Activated CD8-positive, alpha-beta memory T cell treated with anti-CD3 and anti-CD28 coated beads, Interleukin-2, amount 50 U/mL, for 24 hours (primary cell): ENCODE measurements at regions not wholly inside any gene's neighbourhood (a gene's known extent, or its start where the extent isn't known, plus 50 kb on each side); places are given as distances from the start of the nearest gene placed in this dataset.
"Not testable (repeated sequence)": the region's sequence is repeated elsewhere in the genome, so short reads cannot be mapped to it uniquely, and the experiment has no call there.

Source experiments
- DNase-seq: peaks from one replicate; pipeline ENCODE4 v3.0.0-alpha.2; 2020; ENCODE audit errors: extremely low read depth

DNA sequence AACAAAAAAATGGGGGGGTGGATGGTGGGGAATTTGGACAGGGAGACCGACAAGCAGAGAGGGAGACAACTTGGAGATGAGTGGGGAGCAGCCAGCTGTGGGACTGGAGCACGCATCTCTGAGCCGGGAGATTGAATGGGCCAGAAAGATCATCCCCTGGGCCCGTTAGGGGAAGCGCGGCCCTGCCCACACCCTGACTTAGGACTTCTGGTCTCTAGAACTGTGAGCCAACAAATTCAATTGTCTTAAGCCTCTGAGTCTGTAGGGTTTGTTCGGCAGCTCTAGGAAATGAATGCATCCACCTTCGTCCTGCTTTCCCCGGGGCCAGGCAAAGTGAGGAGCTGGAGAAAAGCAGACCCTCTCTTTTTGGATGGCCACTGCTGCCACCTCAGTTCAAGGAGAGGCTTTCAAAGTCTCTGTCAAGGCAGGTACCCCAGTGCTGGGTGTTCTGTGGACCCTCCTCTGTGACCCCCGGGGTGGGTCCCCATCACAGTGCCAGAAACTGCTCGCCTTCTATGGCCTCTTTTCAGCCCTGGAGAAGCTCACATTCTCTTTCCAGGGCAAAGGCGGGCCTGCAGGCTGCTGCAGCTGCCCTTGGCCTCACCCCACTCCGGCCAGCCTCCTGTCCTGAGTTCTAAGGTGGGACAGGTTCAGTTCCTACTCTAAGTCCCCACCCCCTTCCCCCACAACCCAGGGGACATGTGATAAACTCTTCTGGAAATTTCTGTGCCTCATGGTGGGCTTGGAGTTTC, 423.2 kb downstream of the RPS24 start:
- DNase-seq = no peak

DNA sequence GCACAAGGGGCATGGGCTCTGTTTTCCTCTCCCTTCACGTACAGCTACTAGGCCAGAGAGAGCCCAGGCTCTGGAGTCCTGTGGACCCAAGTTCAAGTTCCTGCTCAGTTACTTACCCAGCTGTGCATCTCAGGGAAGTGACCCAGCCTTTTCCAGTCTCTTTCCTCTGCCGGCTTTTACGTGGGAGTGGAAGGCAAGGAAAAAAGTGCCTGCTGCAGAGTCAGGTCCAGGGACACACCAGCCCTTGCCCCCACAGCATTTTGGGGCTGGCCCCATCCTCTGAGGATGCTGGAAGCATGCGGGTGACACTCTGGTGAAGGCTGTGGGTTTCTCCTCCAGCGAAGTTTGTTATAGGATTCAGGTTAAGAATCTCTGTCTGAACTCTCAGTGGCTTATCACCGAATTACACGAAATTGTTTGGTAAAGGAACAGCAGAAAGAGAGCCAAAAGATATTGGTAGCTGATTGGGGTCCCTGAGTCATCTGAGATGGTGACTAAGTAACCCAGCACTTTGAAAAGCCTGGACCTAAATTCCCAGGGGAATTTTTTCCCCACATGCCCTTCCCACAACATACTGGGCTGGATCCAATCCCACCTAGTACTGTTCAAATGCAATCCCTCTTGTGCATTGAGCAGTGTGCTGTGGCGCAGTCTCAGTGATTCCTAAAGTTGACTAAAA, 424.3 kb downstream of the RPS24 start:
- no peak for DNase-seq

DNA sequence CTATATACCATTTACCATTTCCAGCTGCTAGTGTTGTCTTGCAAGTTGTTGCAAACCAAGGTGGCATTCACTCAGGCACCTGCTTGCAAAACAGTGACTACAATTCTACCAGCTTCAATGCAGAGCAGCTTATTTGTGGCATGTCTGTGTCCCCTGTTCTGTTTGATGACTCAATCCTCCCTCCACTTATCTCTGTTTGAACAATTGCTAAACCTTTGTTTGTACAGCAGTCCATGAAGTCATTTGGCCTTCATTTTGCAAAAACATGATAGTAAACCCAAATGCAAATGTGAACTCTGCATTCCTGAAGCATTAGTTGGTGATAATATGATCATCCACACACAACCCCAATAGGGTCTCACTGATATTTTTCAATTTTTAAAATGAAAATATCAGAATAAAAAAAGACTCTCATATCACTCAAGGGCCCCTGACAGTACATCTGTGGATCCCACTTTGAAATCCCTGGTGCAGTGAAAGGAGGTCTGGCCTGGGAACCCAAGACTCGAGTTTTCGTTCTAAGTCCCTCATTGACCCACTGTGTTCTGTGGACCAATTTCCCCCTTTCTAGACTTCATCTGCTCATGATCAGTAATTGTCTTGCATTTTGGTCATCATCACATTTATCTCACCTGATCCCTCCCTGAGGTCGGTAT, 425.4 kb downstream of the RPS24 start:
- no peak for DNase-seq

DNA sequence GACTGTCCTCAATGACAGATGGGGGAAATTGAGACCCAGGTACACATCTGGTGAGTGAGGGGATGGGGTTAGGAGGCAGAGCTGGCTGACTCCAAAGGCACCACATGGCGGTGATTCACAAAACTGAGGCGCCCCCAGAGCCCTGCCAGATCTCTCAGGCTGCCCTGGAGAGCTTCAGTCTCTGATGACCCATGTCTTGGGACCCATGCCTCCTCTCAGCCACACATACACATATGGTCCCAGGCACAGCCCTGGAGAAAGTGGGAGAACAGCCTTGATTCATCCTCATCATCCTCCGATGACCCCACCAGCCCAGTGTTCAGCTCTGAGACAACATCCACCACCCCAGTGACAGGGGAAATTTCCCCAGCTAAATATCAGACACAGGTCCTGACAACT, 426.0 kb downstream of the RPS24 start:
- no peak for DNase-seq

DNA sequence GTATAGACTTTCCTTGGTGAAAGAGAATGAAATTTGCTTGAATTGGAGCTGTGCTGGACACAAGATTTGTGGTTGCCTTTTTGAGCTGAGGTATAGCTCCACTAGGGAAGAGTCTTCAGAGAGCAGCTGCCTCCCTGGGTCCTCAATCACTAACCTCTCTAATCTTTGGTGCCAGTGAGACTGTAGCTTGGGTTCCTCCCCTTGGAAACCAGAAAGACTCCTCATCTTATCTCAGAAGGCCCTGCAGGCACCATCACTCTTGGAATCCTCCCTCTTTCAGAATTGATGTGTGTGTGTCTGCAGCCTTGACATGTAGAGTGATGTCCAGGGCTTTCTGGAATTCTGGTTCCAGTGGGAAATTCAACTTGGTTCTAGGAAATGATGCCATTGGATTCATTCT, 426.5 kb downstream of the RPS24 start:
- no peak for DNase-seq

DNA sequence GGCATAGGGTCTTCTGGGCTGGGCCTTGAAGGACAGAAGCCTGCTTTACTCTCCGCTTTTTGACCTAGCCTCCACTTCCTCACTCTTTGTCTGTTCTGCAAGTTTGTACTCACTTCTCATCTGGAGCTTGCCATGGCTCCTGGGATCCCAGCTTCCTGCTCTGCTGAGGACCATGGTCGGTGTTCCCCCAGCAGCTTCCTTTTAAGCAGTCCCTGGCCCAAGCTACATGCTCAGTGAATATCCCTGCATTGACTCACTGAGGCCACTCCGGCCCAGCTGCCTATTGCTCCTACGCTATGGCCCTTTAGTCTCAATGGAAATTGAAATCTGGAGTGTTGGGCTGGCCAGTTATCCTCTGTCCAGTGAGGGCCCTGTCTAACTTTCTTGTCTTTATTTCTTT, 427.7 kb downstream of the RPS24 start:
- DNase-seq = no peak

DNA sequence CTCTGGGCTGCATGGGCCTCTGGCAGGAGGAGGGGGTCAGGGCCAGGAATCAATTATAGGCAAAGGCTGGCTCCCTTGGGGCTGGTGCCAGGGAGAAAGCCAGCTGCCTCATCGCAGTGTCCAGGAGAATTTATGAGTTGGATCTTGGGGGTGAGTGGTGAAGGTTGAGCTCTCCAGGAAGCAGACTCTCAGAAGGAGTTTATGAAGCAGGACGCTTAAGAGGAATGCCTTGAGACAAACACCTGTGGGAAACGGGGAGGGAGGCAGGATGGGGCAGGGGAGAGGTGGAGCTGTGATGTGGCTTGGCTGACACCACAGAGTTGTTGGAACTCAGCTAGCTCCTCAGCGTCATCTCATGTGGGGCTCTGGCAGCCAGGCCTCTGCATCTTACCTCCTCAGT, 428.5 kb downstream of the RPS24 start:
- DNase-seq = no peak

DNA sequence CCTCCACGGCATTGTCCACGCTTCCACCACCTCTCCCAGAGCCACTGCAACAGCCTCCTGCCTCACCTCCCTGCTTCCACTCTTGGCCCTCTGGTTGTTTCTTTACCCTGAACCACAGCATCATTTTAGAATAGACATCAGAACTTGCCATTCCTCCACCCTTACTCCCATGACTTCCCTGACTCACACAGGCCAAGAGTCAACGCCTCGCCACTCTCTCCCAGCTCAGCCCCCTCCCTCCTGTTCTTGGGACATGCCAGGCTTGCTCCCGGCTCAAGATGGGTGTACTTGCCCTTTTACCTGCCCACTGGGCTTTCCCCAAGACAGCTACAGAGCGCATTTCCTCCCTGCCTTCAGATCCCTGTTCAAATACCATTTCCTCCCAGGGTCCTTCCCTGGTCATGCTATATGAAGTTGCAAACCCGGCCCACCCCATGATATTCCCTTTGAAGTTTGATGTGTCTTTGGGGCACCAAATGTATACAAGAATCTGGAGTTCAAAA, 429.1 kb downstream of the RPS24 start:
- DNase-seq = no peak

DNA sequence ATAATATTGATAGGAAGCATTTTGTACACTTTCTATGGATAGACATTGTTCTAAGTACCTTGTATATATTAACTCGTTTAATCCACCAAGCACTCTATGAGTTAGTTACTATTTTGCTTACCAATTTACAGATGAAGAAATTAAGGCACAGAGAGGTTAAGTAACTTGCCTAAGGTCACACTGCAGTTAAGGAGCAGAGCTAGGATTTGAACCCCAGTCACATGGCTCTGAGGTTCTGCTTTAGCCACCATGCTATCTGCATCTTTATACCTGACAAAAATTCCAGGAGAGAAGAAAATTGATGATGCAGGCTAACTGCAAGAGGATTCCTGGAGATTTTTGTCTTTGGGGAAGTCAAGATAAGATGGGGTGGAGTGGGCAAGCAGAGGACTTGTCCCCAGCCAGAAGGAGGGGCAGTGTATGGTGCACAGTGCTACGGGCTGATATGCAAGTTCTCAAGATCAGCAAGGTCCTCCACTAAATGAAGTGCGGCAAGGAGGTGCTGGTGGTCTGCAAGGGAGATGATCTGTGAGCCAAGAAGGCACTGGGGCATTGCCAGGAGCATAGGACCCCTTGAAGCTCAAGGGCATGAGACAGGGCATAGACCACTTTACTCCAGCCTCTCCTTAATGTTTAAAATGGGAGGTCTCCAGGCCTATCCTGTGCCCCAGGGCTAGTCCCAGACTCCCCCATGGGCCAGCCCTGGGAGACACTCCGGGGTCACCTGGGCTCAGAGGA, 430.6 kb downstream of the RPS24 start:
- DNase-seq = no peak

DNA sequence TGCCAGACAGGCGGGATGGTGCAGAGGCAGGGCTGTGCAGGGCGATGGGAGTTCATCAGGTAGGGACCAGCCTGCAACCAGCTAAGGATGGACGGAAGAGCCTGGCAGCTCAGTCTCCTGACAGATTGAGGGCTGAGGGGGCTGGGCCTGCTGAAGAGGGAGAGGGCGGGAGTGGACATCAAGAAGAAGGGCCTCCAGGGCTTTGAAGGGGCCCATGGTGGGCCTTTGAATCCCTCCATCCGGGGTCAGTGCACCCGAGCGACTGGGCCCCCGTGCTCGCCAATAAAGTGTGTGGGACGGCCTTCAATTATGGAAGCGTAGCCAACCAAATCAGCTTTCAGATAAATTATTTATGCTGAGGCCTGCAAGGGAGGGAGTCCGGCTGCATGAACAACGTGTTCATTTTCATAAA, 431.2 kb downstream of the RPS24 start:
- DNase-seq = no peak

DNA sequence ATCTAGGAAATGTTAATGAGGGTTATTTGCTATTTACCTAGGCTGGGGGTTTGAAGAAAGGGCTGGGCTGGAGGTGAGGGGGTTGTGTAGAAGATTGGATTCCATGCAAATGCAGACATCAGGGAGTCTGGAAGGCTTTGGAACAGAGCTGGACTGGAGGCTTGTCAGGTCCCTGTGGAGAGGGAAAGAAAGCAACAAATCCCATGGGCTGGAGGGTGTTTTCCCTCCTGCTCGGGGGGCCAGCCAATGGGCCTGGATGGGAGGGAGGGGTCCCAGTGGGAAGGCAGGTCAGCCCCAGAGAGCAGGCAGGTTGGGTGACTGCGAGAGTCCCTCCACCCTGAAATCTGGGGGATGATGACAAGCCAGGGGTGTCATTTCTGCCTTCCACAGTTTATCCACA, 431.8 kb downstream of the RPS24 start:
- no peak for DNase-seq

DNA sequence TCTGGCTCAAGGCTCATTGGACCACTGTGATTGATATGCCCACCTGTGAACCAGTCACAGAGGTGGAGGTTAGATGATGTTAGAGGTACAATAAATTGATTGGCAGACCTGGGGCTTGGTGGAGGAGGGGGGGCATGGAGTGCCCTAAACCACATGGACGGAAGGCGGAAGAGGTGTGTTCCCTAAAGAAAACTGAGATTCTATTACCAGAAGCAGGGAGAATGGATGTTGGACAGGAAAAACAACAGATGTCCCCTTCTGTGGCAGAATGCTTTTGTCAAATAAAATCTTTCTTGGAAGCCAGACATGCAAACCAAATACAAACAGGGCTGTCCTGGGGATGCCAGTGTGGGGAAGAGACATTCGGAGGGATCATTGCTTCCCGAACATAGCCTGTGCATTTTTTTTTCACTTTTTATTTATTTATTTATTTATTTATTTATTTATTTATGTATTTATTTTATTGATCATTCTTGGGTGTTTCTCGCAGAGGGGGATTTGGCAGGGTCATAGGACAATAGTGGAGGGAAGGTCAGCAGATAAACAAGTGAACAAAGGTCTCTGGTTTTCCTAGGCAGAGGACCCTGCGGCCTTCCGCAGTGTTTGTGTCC, 433.9 kb downstream of the RPS24 start:
- no peak for DNase-seq

DNA sequence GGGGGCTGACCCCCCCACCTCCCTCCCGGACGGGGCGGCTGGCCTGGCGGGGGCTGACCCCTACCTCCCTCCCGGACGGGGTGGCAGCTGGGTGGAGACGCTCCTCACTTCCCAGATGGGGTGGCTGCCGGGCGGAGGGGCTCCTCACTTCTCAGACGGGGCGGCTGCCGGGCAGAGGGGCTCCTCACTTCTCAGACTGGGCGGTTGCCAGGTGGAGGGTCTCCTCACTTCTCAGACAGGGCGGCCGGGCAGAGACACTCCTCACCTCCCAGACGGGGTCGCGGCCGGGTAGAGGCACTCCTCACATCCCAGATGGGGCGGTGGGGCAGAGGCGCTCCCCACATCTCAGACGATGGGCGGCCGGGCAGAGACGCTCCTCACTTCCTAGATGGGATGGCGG, 435.1 kb downstream of the RPS24 start:
- DNase-seq = not testable (repeated sequence)

DNA sequence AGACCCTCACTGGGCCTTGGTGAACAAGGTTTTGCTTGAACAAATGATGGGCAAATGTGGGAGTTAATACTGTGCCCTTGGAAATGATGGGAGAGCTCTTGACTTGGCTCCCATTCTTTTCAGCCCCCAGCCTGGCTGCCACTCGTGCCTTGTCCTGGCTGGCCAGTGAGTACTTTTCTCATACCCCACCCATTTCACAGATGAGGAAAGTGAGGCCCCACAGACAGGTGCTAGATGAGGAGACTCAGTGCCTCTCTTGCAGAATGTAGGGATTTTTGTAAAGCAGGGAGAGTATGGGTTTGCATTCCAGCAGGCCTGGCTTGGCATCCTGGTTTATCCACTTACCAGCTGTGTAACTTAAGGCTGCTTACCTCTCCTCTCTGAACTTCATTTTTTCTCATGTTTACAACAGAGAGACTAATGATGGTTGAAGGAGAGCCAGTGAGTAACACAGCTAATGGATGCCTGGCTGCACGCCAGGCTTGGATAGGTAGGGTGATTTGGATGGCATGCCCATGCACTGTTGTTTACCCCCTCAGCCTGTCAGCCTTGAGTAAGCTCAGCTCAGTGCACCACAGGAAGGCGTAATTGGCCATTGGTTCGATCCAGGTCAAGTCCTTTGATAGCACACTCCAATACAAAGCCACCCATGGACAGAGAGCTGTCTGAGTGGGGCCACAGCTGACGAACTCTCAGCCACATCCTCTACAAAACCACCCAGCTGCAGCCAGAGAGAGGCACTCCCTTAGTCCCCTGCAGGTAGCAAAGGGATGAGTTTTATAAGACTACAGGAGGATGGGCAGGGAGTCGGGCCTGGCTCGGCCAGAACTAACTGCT, 436.8 kb downstream of the RPS24 start:
- DNase-seq = no peak

DNA sequence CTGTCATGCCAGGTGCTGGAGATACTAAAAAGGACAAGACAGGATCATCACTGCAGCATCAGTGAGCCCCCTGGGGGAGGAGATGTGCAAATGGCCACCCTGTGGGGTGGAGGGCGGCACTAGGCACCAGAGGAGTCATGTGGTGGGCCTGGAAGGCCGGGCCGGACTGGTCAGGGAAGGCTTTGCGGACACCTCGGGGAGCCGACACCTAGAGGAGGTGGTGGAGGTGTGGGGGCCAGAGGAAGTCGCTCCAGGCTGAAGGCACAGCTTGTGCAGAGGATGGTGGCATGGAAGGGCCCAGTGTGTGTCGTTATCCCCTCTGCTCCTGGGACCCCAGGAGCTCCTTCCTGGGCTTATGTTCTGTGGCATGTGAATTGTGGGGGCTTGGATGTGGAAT, 437.7 kb downstream of the RPS24 start:
- DNase-seq = no peak

DNA sequence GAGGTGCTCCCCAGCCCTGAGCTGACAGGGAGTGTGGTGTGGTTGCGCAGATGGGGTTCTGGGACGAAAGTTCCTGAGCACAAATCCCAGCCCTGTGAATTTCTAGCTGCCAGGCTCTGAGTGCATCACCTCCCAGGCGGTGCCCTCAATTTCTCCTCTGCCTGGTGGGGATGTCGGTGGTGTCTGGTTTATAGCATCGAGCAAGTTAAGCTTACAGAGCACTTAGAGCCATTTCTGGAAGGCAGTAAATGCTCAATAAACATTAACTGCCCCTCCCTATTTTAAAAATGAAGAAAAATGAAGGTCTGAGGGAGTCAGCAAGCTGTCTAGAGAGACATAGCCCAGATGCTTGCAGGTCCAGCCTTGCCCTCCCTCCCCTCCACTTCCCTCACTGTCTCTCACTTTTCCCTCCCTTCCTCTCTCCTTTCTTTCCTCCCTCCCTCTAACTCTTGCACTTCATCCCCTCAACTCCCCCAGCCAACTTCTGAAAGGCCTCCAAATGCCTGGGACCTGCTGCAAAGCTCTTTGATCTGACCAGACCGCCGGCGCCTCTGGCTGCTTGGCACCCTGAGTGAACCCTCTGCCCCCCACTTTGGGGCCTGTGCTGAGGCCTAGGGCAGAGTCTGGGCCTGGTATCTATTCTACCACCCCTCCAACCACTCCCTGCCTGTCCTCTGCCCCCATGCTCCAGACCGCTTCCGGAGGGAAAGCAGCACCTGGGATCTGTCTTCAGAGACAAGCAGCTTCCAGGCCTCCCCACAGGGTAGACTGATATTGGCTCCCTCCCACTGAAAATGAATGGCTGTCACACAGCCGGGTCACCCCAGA, 438.3 kb downstream of the RPS24 start:
- no peak for DNase-seq

DNA sequence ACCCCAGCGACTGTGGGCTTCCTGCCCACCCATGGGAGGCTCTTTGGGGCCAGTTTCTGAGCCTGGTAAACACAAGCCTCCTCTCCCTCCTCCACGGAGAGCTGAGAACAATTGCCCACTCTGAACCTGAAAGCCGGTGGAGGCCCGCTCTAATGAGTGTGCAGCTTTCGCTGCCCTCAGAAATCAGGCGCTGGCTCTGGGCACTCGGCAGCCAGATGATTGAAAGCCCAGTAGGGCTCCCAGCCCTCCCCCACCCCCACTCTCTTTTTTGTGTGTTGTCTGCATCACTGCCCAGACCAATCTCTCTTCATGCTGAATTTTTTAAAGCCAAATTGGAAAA, 438.9 kb downstream of the RPS24 start:
- DNase-seq = no peak

DNA sequence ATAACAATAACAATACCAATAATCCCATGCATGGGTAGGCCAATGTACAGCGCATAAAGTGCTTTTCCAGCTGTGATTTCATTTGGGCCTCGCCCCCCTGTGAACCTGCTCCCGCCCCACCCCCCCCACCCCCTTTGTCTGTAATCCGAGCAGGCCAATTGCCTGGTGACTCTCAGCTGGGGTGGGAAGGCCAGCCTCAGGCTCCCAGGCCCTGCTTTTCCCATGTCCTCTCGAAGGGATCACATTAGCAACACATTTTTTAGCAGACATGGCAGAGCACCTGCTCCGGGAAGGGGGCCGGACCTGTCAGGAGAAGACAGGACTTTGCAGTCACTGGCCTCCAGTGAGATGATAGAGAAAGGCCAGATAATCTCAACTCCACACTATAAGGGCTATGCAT, 439.3 kb downstream of the RPS24 start:
- no peak for DNase-seq

DNA sequence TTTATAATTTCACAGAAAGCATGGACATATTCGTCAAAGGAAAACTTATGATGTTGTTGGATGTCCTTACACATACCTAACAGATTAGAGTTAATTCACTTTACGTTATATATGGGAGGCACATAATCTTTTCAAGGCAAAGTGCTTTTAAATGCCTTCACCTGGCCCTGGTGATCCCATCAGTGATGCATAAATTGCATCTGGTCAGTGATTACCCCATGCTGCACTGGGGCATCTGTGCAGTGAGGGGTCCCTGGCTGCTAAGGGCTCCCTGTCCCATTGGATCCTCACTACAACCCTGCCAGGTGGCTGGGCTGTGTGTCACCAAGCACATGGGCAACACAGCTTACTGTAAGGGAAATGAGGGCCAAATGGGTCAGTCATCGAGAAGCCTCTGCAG, 441.1 kb downstream of the RPS24 start:
- no peak for DNase-seq

DNA sequence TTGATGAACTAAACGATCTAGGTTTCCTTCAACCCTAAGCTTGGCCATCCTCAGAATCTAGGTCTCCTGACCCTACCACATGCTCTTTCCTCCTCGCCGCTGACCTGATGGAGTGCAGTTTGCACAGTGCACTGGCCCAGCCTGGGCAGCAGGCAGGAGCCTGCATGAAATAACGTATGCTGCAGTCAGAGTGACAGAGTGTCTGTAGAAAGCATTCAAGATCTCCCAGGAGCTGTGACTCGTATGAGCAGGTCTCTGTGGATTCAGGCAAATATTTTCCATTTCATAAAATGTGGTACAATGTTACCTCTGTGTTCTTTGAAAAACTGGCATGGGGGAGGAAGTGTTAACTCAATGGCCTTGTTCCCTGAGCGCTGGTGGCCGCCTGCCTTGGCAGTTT, 441.8 kb downstream of the RPS24 start:
- no peak for DNase-seq
